HFFc6 (cell line): ENCODE measurements at regions not wholly inside any gene's neighbourhood (a gene's known extent, or its start where the extent isn't known, plus 50 kb on each side); places are given as distances from the start of the nearest gene placed in this dataset.

Experiments used
- DNase-seq: peaks from one replicate; pipeline ENCODE4 v3.0.0-alpha.2; 2018
- H3K27ac Mint-ChIP-seq: 2 replicates; pipeline ENCODE4 v1.8.0; 2020; ENCODE audit warnings: mild to moderate bottlenecking, mixed read lengths
- H3K27me3 Mint-ChIP-seq: 2 replicates; pipeline ENCODE4 v1.8.0; 2021; ENCODE audit warnings: mild to moderate bottlenecking, moderate library complexity, mixed read lengths; ENCODE audit not compliant: insufficient read depth
- H3K36me3 Mint-ChIP-seq: 2 replicates; pipeline ENCODE4 v1.8.0; 2021; ENCODE audit warnings: low read depth, mixed read lengths
- H3K4me1 Mint-ChIP-seq: 2 replicates; pipeline ENCODE4 v1.8.0; 2020; ENCODE audit warnings: low read depth, mixed read lengths
- H3K4me3 Mint-ChIP-seq: 2 replicates; pipeline ENCODE4 v1.8.0; 2020; ENCODE audit warnings: mild to moderate bottlenecking, moderate library complexity, mixed read lengths
- H3K9me3 Mint-ChIP-seq: 2 replicates; pipeline ENCODE4 v1.8.0; 2020; ENCODE audit warnings: mild to moderate bottlenecking, mixed read lengths
- CTCF ChIP-seq: fragments of 200-600 bp; sonication (generic); IDR thresholded peaks from 2 replicates; pipeline ENCODE4 v1.5.0; 2021; ENCODE audit warnings: antibody characterized with exemption, mild to moderate bottlenecking

DNA sequence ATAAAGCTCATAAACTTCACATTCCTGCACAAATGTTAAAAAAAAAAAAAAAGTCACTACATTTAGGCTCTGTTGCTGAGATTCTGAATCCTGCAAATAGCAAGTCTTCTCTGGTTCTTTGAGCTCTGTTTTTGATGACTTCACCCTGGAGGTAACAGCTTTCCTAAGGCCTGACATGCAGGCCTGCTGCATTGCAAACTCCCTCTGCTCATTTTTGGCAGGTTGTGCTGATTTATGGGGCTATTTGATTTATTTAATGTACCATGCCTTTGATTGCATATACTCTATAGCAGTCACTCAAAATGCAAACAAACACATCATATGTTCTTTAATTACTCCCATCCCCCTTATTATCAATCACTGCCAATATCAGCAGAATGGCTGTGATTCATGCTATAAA lies 416.1 kb upstream of the IZUMO3 start:
- H3K4me1 Mint-ChIP-seq, result no peaks in the 10 kb centered on the region
- no peaks in the 10 kb centered on the region for H3K36me3 Mint-ChIP-seq
- no peak overlapping the region for H3K4me3 Mint-ChIP-seq
- no peak for TF ChIP-seq CTCF
- no peak overlapping the region for H3K27ac Mint-ChIP-seq
- H3K27me3 Mint-ChIP-seq, result no peaks in the 10 kb centered on the region
- H3K9me3 Mint-ChIP-seq, result peaks cover 18% of the 10 kb centered on the region
- no peak for DNase-seq

DNA sequence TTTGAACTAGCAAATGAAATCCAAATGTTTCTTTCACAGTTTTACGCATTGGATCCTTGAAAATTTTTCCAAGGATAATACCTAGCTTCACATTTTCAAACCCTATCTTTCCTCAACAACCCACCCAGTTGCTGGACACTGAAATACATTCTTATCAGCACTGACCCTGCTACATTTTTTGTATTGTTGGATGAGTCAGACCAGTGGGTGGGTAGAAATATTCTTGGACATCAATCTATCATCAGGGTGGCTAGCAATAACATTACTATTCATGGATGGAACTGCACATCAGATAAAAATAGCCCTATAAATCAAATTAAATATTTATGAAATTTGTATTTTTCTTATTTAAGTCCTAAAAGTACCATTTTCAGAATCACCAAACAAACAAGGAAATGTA lies 407.4 kb upstream of the IZUMO3 start:
- no peaks in the 10 kb centered on the region for H3K36me3 Mint-ChIP-seq
- no peak for DNase-seq
- no peak overlapping the region for H3K4me3 Mint-ChIP-seq
- no peaks in the 10 kb centered on the region for H3K27me3 Mint-ChIP-seq
- no peak overlapping the region for H3K27ac Mint-ChIP-seq
- no peak for TF ChIP-seq CTCF
- no peaks in the 10 kb centered on the region for H3K4me1 Mint-ChIP-seq
- peaks cover 15% of the 10 kb centered on the region for H3K9me3 Mint-ChIP-seq

DNA sequence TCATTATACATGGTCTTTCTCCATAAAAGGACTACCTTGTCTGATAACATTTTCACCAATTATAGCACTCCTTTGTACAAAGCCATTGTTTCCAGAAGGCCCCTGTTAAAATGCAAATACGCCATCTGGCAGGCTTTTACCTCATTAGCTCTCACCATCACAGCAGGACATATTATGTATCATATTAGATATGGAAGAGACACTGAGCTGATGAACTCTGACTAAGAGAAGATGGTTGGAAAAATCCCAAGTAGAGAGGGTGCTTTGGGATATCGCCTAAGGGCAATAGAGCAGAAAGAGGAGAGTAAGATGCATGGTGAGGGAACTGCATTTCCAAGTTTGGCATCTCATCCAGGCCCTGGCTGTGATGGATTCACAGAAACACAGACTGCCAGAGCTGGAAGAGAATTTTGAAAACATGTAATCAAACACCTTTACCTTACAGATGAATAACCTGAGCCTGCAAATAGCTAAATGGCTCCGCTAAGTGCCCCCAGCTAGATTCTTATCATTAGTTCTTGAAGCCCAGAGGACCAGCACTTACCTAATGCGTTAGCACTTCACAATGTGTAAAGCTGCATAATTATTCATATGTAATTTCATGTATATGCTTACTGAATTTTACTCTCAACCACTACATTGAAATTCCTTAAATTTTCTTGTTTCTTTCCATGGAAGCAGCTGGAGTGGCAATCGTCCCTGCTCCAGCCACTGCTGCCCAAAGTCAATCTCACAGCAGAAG lies 393.6 kb upstream of the IZUMO3 start:
- no peak for DNase-seq
- TF ChIP-seq CTCF, result no peak
- Mint-ChIP-seq H3K27me3 (no peaks in the 10 kb centered on the region), H3K4me1 (no peaks in the 10 kb centered on the region), H3K4me3 (no peak overlapping the region), H3K27ac (no peak overlapping the region), H3K36me3 (no peaks in the 10 kb centered on the region), H3K9me3 (peaks cover 44% of the 10 kb centered on the region)

- Mint-ChIP-seq H3K9me3 (peaks cover 31% of the 10 kb centered on the region), H3K27me3 (no peaks in the 10 kb centered on the region), H3K4me3 (no peak overlapping the region), H3K4me1 (no peaks in the 10 kb centered on the region), H3K27ac (no peak overlapping the region), H3K36me3 (no peaks in the 10 kb centered on the region)
- no peak for DNase-seq
- TF ChIP-seq CTCF, result no peak
Observed at GRCh38 chr9:24936117-24936516, 390.4 kb upstream of the IZUMO3 start.

- no peak for TF ChIP-seq CTCF
- Mint-ChIP-seq H3K27ac (no peak overlapping the region), H3K27me3 (no peaks in the 10 kb centered on the region), H3K4me3 (no peak overlapping the region), H3K4me1 (no peaks in the 10 kb centered on the region), H3K36me3 (no peaks in the 10 kb centered on the region), H3K9me3 (peaks cover 26% of the 10 kb centered on the region)
- no peak for DNase-seq
Observed at GRCh38 chr9:24932785-24933184, 387.1 kb upstream of the IZUMO3 start.
